GM12892 (cell line): ENCODE measurements at regions not wholly inside any gene's neighbourhood (a gene's known extent, or its start where the extent isn't known, plus 50 kb on each side); places are given as distances from the start of the nearest gene placed in this dataset.

Experiments used
- POLR2A ChIP-seq: IDR thresholded peaks from 2 replicates; pipeline ENCODE4 v1.6.1; 2011; ENCODE audit warnings: low read depth, low read length, control low read depth
- POLR2AphosphoS5 ChIP-seq: IDR thresholded peaks from 2 replicates; pipeline ENCODE4 v1.6.1; 2011; ENCODE audit warnings: low read depth, low read length, control low read depth
- TAF1 ChIP-seq: IDR thresholded peaks from 2 replicates; pipeline ENCODE4 v1.6.1; 2011; ENCODE audit warnings: low read depth, mild to moderate bottlenecking, control low read depth, low read length, borderline replicate concordance

DNA sequence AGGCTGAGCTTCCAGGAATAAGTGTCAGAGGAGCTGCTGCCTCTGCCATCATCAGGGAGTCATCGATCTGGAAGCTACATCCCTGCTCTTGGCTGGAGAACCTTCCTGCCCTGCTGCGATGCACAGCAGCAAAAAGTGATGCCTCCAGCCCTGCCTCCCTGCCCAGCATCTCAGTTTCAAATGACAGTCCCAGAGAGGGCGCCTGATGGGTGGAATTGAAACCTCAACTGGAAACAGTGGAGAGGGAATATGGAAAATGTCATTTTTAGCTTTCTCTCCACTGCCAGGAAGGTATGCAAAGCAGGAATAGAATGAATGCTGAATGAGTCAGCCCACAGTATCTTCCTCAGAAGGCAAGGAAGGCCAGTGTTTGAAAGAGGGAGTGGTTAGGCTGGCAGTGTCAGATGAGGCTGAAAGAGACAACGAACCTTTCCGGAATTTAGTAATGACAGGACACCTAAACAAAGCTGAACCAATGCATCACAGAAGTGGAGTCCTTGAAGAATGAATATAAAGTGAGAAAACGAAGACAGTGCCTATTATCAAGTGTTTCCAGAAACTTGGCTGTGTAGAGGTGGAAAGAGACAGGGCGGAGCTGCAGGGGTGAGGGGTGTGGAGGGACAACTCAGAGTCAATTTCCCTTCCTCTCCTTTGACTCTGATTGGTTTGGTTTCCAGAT is 153.9 kb upstream of the NDUFV2 start:
- TF ChIP-seq POLR2A (no peak), TAF1 (no peak), POLR2AphosphoS5 (no peak)
